ENCODE measurements at regions not wholly inside any gene's neighbourhood (a gene's known extent, or its start where the extent isn't known, plus 50 kb on each side); places are given as distances from the start of the nearest gene placed in this dataset.
"Not testable (repeated sequence)": the region's sequence is repeated elsewhere in the genome, so short reads cannot be mapped to it uniquely, and the experiment has no call there.

- DNase-seq (ENCODE audit: low read depth); in situ Hi-C loops (cut with HindIII; ENCODE audit: low pct_unique_long_range_greater_than_20kb, low sequenced_read_pairs): not testable (repeated sequence)
Measured at GRCh38 chr21:5060364-5061083, 5460.9 kb upstream of the TPTE start.

GRCh38 chr21:5064581-5065142, 5456.7 kb upstream of the TPTE start:
- in situ Hi-C loops (cut with HindIII; ENCODE audit: low pct_unique_long_range_greater_than_20kb, low sequenced_read_pairs); DNase-seq (ENCODE audit: low read depth): not testable (repeated sequence)

- in situ Hi-C loops (cut with HindIII; ENCODE audit: low pct_unique_long_range_greater_than_20kb, low sequenced_read_pairs); DNase-seq (ENCODE audit: low read depth): not testable (repeated sequence)
Measured at GRCh38 chr21:5065240-5066211, 5455.9 kb upstream of the TPTE start.

GRCh38 chr21:5066682-5067251, 5454.6 kb upstream of the TPTE start:
- in situ Hi-C loops (cut with HindIII; ENCODE audit: low pct_unique_long_range_greater_than_20kb, low sequenced_read_pairs): not testable (repeated sequence)
- DNase-seq (ENCODE audit: low read depth): peak; percentile 70

- in situ Hi-C loops (cut with HindIII; ENCODE audit: low pct_unique_long_range_greater_than_20kb, low sequenced_read_pairs); DNase-seq (ENCODE audit: low read depth): not testable (repeated sequence)
Measured at GRCh38 chr21:5067326-5068048, 5453.9 kb upstream of the TPTE start.

- DNase-seq (ENCODE audit: low read depth); in situ Hi-C loops (cut with HindIII; ENCODE audit: low pct_unique_long_range_greater_than_20kb, low sequenced_read_pairs): not testable (repeated sequence)
Measured at GRCh38 chr21:5068649-5069048, 5452.7 kb upstream of the TPTE start.

- in situ Hi-C loops (cut with HindIII; ENCODE audit: low pct_unique_long_range_greater_than_20kb, low sequenced_read_pairs): not testable (repeated sequence)
Measured at GRCh38 chr21:5071180-5071579, 5450.2 kb upstream of the TPTE start.

GRCh38 chr21:5076854-5077253, 5444.5 kb upstream of the TPTE start:
- DNase-seq (ENCODE audit: low read depth); in situ Hi-C loops (cut with HindIII; ENCODE audit: low pct_unique_long_range_greater_than_20kb, low sequenced_read_pairs): not testable (repeated sequence)

More at GRCh38 chr21:5071180-5071579, 5450.2 kb upstream of the TPTE start:
- not testable (repeated sequence) for DNase-seq (ENCODE audit: low read depth)

GRCh38 chr21:5079361-5079760, 5442.0 kb upstream of the TPTE start:
- DNase-seq (ENCODE audit: low read depth); in situ Hi-C loops (cut with HindIII; ENCODE audit: low pct_unique_long_range_greater_than_20kb, low sequenced_read_pairs): not testable (repeated sequence)

- in situ Hi-C loops (cut with HindIII; ENCODE audit: low pct_unique_long_range_greater_than_20kb, low sequenced_read_pairs); DNase-seq (ENCODE audit: low read depth): not testable (repeated sequence)
Measured at GRCh38 chr21:5080015-5080414, 5441.4 kb upstream of the TPTE start.

- in situ Hi-C loops (cut with HindIII; ENCODE audit: low pct_unique_long_range_greater_than_20kb, low sequenced_read_pairs); DNase-seq (ENCODE audit: low read depth): not testable (repeated sequence)
Measured at GRCh38 chr21:5084246-5084645, 5437.1 kb upstream of the TPTE start.

- in situ Hi-C loops (cut with HindIII; ENCODE audit: low pct_unique_long_range_greater_than_20kb, low sequenced_read_pairs); DNase-seq (ENCODE audit: low read depth): not testable (repeated sequence)
Measured at GRCh38 chr21:5085456-5085855, 5435.9 kb upstream of the TPTE start.

- DNase-seq (ENCODE audit: low read depth); in situ Hi-C loops (cut with HindIII; ENCODE audit: low pct_unique_long_range_greater_than_20kb, low sequenced_read_pairs): not testable (repeated sequence)
Measured at GRCh38 chr21:5086416-5086815, 5435.0 kb upstream of the TPTE start.

GRCh38 chr21:5088820-5089219, 5432.6 kb upstream of the TPTE start:
- in situ Hi-C loops (cut with HindIII; ENCODE audit: low pct_unique_long_range_greater_than_20kb, low sequenced_read_pairs); DNase-seq (ENCODE audit: low read depth): not testable (repeated sequence)

GRCh38 chr21:5089399-5090089, 5431.8 kb upstream of the TPTE start:
- in situ Hi-C loops (cut with HindIII; ENCODE audit: low pct_unique_long_range_greater_than_20kb, low sequenced_read_pairs); DNase-seq (ENCODE audit: low read depth): not testable (repeated sequence)

- DNase-seq (ENCODE audit: low read depth); in situ Hi-C loops (cut with HindIII; ENCODE audit: low pct_unique_long_range_greater_than_20kb, low sequenced_read_pairs): not testable (repeated sequence)
Measured at GRCh38 chr21:5090132-5091079, 5431.0 kb upstream of the TPTE start.
